Fibroblast of skin of right quadriceps (primary cell): ENCODE measurements at regions not wholly inside any gene's neighbourhood (a gene's known extent, or its start where the extent isn't known, plus 50 kb on each side); places are given as distances from the start of the nearest gene placed in this dataset.

Experiments used
- DNase-seq: peaks from one replicate; pipeline ENCODE4 v3.0.0-alpha.2; 2013

GRCh38 chr18:2471523-2471922 lies 99.8 kb downstream of the METTL4 start:
- no peak for DNase-seq

GRCh38 chr18:2478662-2479061 lies 92.6 kb downstream of the METTL4 start:
- DNase-seq = no peak

- no peak for DNase-seq
These were observed 90.8 kb downstream of the METTL4 start for GRCh38 chr18:2480536-2480935.

- no peak for DNase-seq
These were observed 88.4 kb downstream of the METTL4 start for GRCh38 chr18:2482706-2483475.

GRCh38 chr18:2485983-2486382 lies 85.3 kb downstream of the METTL4 start:
- no peak for DNase-seq

- DNase-seq = no peak
These were observed 84.9 kb downstream of the METTL4 start for GRCh38 chr18:2486426-2486825.
